Inflammatory macrophage treated with lipopolysaccharide for 1 hour (primary cell): ENCODE measurements at regions not wholly inside any gene's neighbourhood (a gene's known extent, or its start where the extent isn't known, plus 50 kb on each side); places are given as distances from the start of the nearest gene placed in this dataset.

Experiments
- DNase-seq, 2 donors: peaks; one replicate each; pipeline ENCODE4 v3.0.0-alpha.2; 2020 to 2022

DNA sequence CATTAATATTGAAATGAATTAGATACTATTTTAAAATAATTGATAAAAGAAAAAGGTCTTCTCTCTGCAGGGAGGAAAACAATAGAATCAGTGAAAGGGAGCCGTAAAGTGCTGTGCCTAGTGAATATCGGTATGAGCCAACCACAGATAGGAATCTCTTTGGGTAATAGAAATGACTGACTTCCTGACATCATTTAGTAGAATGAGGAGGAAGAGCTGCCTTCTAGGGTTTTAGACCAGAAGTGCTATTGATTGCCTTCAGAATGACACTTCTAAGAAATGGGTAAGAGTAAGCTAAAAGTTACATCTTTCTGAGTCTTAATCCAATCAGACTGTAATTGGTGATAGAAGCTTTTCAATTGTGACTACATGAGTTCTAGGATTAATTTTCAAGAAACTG lies 134.0 kb upstream of the MAP9 start:
- no peak for DNase-seq

DNA sequence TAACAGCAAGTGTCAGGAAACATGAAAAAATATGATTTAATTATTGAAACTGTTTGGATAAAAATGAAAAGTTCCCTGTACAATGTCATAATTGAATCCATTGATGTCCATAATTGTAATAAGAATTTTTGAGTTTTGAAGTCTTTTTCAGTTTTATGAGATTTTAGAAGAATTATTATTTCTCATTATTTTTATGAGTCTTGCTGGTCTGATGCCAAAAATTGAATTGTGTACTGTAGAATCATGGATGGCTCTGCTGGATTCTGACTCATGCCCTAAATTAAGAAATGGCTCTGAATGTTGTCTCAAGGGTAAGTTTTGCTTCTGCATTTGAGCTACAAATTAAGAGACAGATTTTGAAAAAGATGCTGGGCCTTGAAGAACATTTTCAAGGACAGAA lies 132.8 kb upstream of the MAP9 start:
- DNase-seq = peak; percentile 20 to 37

GRCh38 chr4:155506745-155507144 lies 130.0 kb upstream of the MAP9 start:
- DNase-seq = no peak

GRCh38 chr4:155505321-155505720 lies 128.6 kb upstream of the MAP9 start:
- DNase-seq = no peak

- no peak for DNase-seq
Observed at GRCh38 chr4:155497306-155497705, 120.5 kb upstream of the MAP9 start.

DNA sequence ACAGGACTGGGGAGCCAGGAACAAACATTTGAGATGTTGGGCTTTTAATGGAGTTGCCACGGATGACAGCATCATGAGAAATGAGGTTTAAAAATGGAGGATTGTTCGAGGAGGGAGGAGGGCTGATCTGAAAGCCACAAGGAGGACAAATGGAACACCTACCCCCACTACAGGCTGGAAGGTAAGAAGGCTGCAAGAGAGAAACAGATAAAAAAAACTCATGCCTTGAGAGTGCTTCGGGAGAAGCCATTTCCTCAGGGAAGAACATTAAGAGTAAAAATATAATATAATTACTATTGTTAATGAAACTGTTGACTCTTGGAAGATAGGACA lies 119.5 kb upstream of the MAP9 start:
- no peak for DNase-seq

DNA sequence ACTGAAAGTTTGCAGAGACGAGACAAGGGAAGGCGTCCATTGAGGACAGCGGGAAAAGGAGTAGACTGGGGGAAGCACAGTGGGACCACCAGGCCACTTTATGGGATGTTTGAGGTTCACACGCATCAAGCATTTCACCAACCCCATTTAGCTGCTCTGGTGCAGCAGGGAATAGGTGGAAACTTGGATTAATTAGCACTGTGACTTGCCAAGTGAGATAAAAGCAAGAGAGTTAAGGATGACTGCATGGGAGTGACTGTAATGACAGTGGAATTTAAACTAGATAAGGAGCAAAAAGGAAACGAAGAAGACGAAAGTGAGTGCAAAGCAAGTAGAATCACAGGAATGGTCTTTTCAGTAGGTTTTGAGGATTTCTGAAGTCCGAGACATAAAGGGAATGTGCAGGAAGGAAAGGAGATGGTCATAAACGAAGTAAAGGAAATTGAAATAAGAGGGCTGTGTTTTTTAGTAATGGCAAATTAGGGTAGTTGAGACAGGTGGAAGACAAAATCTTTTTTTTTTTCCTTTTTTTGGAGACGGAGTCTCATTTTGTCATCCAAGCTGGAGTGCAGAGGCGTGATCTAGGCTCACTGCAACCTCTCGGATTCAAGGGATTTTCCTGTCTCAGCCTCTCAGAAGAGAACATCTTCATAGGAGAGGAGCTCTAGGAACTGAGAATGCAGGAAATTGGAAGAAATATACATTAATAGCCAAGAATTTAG lies 119.0 kb upstream of the MAP9 start:
- DNase-seq = no peak

GRCh38 chr4:155494037-155494718 lies 117.4 kb upstream of the MAP9 start:
- no peak for DNase-seq

DNA sequence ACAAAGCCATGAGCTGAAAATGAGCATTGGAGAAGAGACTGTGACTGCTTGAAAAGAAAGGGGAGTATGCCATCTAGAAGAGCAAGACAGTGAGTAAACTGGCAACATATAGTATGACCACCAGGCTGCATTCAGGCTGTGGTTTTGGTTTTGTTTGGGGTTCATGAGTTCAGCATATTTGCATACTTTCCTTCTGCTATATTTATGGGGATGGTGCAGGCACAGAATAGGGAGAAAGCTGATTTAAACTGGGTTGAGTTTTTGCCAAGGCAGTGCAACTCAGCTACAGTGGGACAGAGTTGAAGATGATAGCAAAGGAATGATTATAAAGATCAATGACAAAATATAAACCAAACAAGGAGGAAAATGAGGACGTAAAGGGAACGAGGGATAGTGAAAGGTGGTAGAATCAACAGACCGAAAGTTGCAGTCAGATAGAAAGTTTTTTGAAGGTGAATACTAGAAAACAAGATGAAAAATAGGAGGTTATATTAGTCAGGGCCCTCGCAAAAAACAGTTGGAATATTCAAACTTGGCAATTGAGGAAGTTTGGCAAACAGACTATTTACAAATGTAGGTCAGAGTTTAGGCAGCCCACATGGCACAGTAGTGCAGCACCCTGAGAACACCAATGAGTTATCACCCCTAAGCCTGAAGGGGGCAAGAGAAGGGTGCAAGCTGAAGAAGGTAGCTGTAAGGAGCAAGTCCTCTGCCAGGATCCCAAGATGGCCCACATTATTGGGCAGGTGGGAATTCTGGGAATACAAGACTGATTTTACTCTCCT lies 114.8 kb upstream of the MAP9 start:
- peak; percentile 16 to 21 for DNase-seq

DNA sequence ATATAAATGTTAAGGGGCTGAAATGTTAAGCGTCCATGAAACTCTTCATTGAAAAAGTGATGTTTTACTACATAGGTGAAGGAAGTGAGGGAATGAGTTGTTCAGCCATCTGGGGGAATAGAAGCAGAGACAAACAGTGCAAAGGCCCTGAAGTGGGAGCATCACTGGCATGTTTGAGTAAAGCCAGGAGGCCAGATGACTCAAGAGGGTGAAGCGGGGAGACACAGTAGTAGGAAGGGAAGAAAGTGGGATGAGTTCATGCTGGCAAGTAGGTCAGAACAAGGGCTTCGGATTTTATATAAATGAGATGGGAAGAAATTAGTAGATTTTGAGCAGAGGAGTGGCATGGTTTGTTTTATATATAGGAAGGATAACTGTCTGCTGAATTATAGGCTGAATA lies 112.5 kb upstream of the MAP9 start:
- DNase-seq = no peak

GRCh38 chr4:155488691-155489090 lies 111.9 kb upstream of the MAP9 start:
- no peak for DNase-seq

- DNase-seq = peak in 1 of 2 donors; percentile 12
Observed at GRCh38 chr4:155487210-155487609, 110.4 kb upstream of the MAP9 start.

DNA sequence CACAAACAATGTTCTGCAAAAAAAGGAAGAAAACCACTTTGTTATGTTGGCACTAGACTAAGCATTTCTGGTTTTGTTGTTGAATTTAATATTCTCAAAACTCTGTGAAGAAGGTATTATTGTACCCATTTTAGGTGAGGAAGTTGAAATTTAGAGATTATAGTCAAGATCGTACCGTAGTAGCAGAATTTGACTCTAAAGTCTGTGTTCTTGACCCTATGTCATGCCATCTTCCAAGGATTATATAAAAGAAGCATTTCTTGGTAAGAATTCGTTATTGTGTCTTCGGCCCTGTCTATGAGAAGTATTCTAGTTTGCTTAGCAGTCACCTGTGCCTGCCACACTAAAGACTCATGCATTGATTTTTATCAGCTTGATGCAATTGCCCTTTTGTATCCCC lies 104.4 kb upstream of the MAP9 start:
- no peak for DNase-seq

- no peak for DNase-seq
Observed at GRCh38 chr4:155479835-155480234, 103.1 kb upstream of the MAP9 start.

GRCh38 chr4:155478336-155478835 lies 101.6 kb upstream of the MAP9 start:
- DNase-seq = no peak

DNA sequence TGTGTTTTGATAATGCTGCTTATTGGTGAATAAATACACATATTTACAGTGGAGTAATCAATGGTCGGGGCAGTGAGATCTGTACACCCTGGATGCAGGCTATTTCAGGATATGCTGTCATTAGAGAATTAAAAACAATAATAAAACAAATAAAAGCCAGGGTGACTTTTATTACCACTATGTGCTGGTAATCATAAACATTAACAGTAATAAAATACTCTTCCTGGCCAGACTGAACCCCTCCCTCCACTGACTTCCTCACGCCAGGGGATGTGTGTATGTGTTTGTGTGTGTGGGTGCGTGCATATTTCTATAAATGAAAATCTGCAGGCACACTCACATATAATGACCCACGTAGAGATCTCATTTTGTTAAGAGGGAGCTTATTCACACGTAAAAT lies 98.0 kb upstream of the MAP9 start:
- no peak for DNase-seq

- no peak for DNase-seq
Observed at GRCh38 chr4:155473420-155474095, 96.8 kb upstream of the MAP9 start.

GRCh38 chr4:155468282-155468681 lies 91.5 kb upstream of the MAP9 start:
- no peak for DNase-seq

DNA sequence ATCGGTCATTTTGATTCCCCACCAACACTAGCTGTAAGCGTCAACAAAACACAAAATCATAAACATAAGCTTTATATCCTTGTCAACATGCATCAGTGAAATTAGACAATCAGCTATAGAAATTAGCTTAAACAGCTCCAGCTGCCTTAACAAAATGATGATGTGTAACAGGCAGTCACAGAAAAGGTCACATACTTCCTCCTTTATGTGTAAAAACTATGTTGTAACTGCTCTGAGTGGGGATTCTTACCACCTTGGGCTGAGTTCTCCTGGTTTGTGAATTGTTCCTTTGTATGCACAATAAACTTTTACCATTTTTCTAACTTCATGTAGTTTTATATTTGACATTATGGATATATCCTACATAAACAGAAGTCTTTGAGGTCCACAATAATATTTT lies 73.9 kb upstream of the MAP9 start:
- peak; percentile 17 to 39 for DNase-seq

DNA sequence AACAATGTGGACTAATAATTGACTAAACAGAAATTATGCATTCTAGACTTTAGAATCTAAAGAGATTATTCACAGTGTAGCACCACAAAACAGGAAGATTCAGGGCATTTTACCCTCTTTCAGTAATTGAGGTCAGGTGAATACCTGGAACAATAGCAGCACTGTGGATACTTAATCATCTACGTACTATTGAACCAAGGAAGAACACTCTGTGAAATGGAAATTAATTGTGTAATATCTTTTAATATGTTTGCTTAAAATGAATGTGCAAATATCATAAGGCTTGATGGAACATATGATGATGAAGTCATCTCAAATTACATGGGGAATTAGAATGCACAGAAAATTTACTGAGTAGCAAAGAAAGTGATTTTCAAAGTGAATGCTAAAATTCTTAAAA lies 68.5 kb upstream of the MAP9 start:
- no peak for DNase-seq

- no peak for DNase-seq
Observed at GRCh38 chr4:155444721-155445120, 68.0 kb upstream of the MAP9 start.

DNA sequence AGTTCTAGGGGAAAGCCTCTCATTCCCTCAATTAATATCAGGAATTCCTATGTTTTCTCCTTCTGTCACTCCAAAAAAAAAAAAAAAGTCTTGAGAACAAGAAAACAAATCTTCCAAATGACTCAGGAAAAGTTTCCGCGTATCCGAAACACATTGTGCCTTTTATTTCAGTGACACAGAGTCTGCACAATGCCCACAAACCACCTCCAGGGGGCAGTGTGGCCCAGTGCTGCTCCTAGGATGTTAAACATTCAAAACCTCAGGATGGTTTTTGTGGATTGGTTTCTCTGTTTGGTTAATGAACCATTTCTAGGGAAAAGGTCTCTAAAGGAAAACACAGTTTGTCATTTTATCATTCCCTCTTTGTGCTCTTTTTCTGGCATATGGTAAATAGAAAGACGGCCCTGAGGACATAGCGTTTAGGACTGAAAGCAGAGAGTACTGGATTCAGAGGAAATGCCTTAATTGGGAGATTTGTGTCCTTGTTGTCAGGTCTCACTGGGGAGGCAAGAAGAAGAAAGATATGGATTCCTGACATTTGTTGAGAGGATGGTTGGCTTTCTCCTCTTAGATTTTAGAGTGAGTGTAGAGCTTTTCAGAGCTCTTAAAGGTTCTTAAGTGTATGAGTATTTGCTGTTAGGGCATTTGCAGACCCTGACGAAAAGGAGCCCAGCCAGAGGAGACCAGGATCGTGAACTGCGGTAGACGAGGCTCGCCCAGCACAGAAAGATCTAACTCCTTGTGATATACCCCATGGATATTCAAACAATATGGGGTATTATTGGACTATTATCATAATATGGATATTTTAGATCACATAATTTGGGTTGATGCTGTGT lies 65.7 kb upstream of the MAP9 start:
- peak; percentile 56 to 91 for DNase-seq
